Lung (tissue), 11 donors: ENCODE measurements at regions not wholly inside any gene's neighbourhood (a gene's known extent, or its start where the extent isn't known, plus 50 kb on each side); places are given as distances from the start of the nearest gene placed in this dataset.
A peak's percentile ranks its signal among the peaks of the same experiment; 100 is the strongest.

ENCODE experiments used
- ATAC-seq: fragments of 200-7000 bp; cut with Tn5 transposase; one replicate; pipeline ENCODE4 v1.9.1; 2020; ENCODE audit warnings: moderate number of reproducible peaks; ENCODE audit not compliant: insufficient read depth, low FRiP score
- DNase-seq, 3 donors: peaks; one replicate each; pipeline ENCODE4 v3.0.0-alpha.2; 2013 to 2017
- H3K27ac ChIP-seq, 2 donors: one replicate each; pipeline ENCODE4 v1.5.1; 2013; ENCODE audit warnings: mild to moderate bottlenecking in 2 of 2, moderate library complexity in 2 of 2, control low read depth in 1 of 2, inconsistent platforms in 1 of 2, low read depth in 1 of 2, low read length in 1 of 2
- H3K27me3 ChIP-seq, 3 donors: one replicate each; pipeline ENCODE4 v1.5.1; 2013; ENCODE audit warnings: low read length in 2 of 3; ENCODE audit not compliant: control insufficient read depth in 3 of 3, insufficient read depth in 3 of 3
- H3K36me3 ChIP-seq, 4 donors: one replicate each; pipeline ENCODE4 v1.5.1; 2013; ENCODE audit warnings: low read length in 4 of 4, mild to moderate bottlenecking in 1 of 4, moderate library complexity in 1 of 4; ENCODE audit not compliant: control insufficient read depth in 4 of 4, insufficient read depth in 4 of 4
- H3K4me1 ChIP-seq, 5 donors: one replicate each; pipeline ENCODE4 v1.5.1; 2013; ENCODE audit warnings: low read length in 5 of 5, mild to moderate bottlenecking in 2 of 5, moderate library complexity in 1 of 5; ENCODE audit not compliant: control insufficient read depth in 5 of 5, insufficient read depth in 5 of 5
- H3K4me3 ChIP-seq: one replicate; pipeline ENCODE4 v1.5.1; 2013; ENCODE audit warnings: mild to moderate bottlenecking, control low read depth, moderate library complexity
- H3K9ac ChIP-seq, 2 donors: one replicate each; pipeline ENCODE4 v1.5.1; 2013; ENCODE audit warnings: low read length in 2 of 2, control low read depth in 1 of 2; ENCODE audit not compliant: insufficient read depth in 1 of 2
- H3K9me3 ChIP-seq, 4 donors: one replicate each; pipeline ENCODE4 v1.5.1; 2013; ENCODE audit warnings: low read length in 3 of 4, mild to moderate bottlenecking in 1 of 4, moderate library complexity in 1 of 4; ENCODE audit not compliant: control insufficient read depth in 4 of 4, insufficient read depth in 3 of 4
- WGBS, 2 donors: extraction: QIAGEN DNeasy Blood & Tissue Kit; methylation state at CpG; one replicate each; pipeline ENCODE4 v1.1.7; 2013; 5-methylcytosine and 5-hydroxymethylcytosine counted together
- TF ChIP-seq, protein P1 (sequence below): IDR thresholded peaks from 2 replicates; pipeline ENCODE4 v1.5.1; 2012; ENCODE audit warnings: mild to moderate bottlenecking; ENCODE audit errors: control extremely low read depth, extremely low read depth
- donor health status: control.
- donor health status: control.
- donor health status: Bipolar disorder and iron deficiency.
- donor health status: healthy.
- donor health status: DM: yes; HTN: yes; CAD: no.

DNA sequence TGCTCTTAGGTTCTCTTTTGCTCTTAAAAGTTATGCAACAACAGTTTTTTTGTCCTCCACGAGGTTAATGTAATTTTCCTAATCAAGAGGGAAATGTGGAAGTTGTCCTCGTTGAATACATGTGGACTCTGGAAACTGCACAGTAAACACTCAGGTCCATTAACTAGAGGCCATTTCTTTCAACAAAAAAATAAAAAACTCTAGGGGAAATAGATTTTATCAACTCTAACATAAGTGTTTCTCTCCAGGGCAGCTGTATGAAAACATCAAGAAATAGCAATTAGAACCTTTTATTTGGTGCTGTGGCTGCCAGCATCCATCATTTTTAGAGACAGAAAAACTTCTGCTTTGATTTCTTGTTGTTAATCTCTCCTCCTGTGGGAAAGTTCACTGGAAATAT lies 288.6 kb downstream of the ICE1 start:
- Histone ChIP-seq H3K9me3 (peaks cover 0 to 2% (median 0%) of the 10 kb centered on the region in 4 donors), H3K9ac (no peak overlapping the region), H3K4me3 (no peak overlapping the region), H3K4me1 (peaks cover 0 to 2% (median 0%) of the 10 kb centered on the region in 5 donors), H3K27me3 (no peaks in the 10 kb centered on the region), H3K27ac (no peak overlapping the region), H3K36me3 (no peaks in the 10 kb centered on the region)
- ATAC-seq, result no peak
- no peak for DNase-seq
- 4 to 6% methylated on average over 2 of the region's 2 CpGs for WGBS, 2 donors
- TF ChIP-seq, protein P1, sequence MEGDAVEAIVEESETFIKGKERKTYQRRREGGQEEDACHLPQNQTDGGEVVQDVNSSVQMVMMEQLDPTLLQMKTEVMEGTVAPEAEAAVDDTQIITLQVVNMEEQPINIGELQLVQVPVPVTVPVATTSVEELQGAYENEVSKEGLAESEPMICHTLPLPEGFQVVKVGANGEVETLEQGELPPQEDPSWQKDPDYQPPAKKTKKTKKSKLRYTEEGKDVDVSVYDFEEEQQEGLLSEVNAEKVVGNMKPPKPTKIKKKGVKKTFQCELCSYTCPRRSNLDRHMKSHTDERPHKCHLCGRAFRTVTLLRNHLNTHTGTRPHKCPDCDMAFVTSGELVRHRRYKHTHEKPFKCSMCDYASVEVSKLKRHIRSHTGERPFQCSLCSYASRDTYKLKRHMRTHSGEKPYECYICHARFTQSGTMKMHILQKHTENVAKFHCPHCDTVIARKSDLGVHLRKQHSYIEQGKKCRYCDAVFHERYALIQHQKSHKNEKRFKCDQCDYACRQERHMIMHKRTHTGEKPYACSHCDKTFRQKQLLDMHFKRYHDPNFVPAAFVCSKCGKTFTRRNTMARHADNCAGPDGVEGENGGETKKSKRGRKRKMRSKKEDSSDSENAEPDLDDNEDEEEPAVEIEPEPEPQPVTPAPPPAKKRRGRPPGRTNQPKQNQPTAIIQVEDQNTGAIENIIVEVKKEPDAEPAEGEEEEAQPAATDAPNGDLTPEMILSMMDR, result no peak

DNA sequence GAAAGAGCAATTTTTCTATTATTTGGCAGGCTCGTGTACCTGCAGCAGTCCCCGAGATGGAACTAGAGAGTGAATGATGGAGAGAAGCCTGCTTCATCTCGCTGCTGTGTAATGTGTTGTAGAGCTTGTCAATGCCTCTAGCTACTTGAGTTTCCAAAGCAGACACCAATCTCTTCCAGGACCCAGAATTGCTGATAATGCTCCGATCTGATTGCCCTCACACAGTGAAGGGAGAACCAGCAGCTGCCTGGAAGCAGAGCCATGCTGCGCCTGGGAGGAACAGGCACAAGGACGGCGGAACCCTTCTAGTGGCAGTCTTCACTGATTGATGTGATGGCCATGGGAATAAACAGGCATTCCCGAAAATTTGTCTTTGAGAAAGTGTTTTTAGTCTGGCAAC lies 288.0 kb downstream of the ICE1 start:
- H3K4me1 ChIP-seq, result peaks cover 0 to 2% (median 0%) of the 10 kb centered on the region in 5 donors
- no peaks in the 10 kb centered on the region for H3K36me3 ChIP-seq
- DNase-seq (no peak), ATAC-seq (no peak)
- peaks cover 0 to 2% (median 0%) of the 10 kb centered on the region in 4 donors for H3K9me3 ChIP-seq
- no peak overlapping the region for H3K27ac ChIP-seq
- 70 to 80% methylated on average over 8 of the region's 8 CpGs for WGBS, 2 donors
- no peak overlapping the region for H3K9ac ChIP-seq
- TF ChIP-seq, protein P1, result no peak
- H3K4me3 ChIP-seq, result no peak overlapping the region
- no peaks in the 10 kb centered on the region for H3K27me3 ChIP-seq

DNA sequence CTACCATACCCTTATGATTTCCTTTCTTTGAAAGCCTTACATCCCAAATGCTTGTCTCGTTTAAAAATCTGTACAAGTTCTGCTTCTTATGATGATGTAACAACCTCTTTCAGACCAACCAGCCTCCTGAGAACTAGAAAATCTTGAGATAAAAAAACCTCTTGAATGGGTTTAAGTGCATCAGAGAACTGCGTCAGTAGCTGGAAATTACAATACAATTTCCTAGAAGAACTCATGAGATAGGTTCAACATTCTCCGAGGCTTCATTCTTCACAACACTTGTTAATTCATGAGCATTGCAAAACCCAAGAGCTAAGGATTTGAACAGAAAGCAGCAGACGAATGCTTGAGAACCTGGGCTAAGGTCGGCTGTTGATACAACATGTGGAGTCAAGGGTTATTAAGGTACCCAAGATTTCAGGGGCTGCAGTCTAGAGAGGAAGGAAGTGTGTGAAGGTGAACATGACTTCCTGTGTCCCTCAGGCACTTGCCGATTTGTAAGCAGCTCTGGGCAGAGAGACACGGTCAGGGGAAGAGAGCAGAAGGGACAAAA lies 286.0 kb downstream of the ICE1 start:
- DNase-seq, result no peak
- Histone ChIP-seq H3K4me1 (peaks cover 0 to 4% (median 0%) of the 10 kb centered on the region in 5 donors), H3K4me3 (no peak overlapping the region), H3K27ac (no peak overlapping the region), H3K9me3 (peaks cover 0 to 2% (median 0%) of the 10 kb centered on the region in 4 donors), H3K27me3 (no peaks in the 10 kb centered on the region), H3K36me3 (no peaks in the 10 kb centered on the region), H3K9ac (no peak overlapping the region)
- TF ChIP-seq, protein P1, result no peak
- 52 to 65% methylated on average over 7 of the region's 7 CpGs for WGBS, 2 donors
- ATAC-seq, result peak; percentile 29

DNA sequence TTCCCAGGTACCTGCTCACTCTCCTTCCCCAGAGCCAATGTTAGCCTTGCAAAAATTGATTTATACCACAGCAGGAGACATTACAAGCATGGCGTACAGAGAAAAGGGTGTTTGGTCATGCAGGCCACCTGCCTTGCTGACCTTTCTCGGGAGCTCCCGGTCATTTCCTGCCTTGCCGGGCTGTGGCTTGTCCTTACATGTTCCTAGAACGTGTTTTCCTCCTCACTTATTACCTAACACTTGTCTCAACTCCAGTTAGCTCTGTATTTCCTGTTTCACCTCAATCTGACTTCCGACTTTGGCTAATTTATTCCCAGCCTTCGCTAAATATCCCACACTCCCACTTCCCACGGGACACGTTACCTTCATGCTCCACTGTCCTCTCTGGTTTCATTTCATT lies 282.5 kb downstream of the ICE1 start:
- Histone ChIP-seq H3K36me3 (no peaks in the 10 kb centered on the region), H3K9me3 (peaks cover 0 to 2% (median 0%) of the 10 kb centered on the region in 4 donors), H3K4me1 (peaks cover 0 to 3% (median 0%) of the 10 kb centered on the region in 5 donors), H3K9ac (no peak overlapping the region), H3K27ac (no peak overlapping the region), H3K4me3 (no peak overlapping the region), H3K27me3 (no peaks in the 10 kb centered on the region)
- TF ChIP-seq, protein P1, result no peak
- 35 to 37% methylated on average over 9 of the region's 9 CpGs for WGBS, 2 donors
- DNase-seq (no peak), ATAC-seq (no peak)
